ENCODE measurements at regions not wholly inside any gene's neighbourhood (a gene's known extent, or its start where the extent isn't known, plus 50 kb on each side); places are given as distances from the start of the nearest gene placed in this dataset.

DNA sequence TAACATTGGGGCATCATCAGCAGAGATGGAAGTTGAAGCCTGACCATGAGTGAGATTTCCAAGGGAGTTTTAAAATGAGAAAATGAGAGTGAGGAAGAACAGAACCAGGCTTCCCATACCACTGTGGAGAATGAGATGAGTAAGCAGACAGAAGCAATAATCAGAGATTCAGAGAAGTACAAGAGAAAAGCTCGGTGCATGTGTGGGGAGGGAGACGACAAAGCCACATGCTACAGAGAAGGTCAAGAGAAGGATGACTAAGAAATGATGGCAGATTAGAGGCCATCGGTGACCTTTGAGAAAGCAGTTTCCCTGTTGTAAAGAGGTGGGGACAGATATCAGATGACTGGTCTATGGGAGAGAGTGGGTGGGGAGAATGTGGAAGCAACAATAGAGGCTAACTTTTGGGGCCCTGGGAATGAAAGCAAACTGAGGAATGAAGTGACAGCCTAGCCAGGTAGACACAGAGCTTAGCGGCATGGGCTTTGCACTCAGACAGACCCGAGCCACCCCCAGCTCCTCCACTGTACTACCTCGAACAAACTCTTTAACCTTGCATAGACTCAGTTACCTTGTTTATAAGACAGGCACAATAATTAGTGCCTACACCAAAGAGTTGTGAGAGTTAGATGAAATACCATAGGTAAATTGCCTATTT, 207.7 kb downstream of the PIK3R1 start:
- TF ChIP-seq EZH2phosphoT487 (IDR thresholded peaks at IDR 0.05; ENCODE audit: borderline replicate concordance, low read depth, low read length) (no peak), CTCF (conservative IDR thresholded peaks at IDR 0.05; ENCODE audit: low read length) (no peak)
- Histone ChIP-seq H4K20me1 (ENCODE audit: insufficient read depth, low read length) (no peaks in the 10 kb centered on the region), H3K9me2 (ENCODE audit: insufficient read depth, low read length) (no peaks in the 10 kb centered on the region), H3K36me3 (ENCODE audit: insufficient read depth, low read length) (no peaks in the 10 kb centered on the region), H3K79me2 (ENCODE audit: insufficient read depth, low read depth, low read length) (no peaks in the 10 kb centered on the region), H3K27ac (ENCODE audit: low read depth, low read length, poor library complexity, severe bottlenecking) (no peak overlapping the region), H2AFZ (ENCODE audit: low read length) (no peak overlapping the region), H3K4me2 (ENCODE audit: low read length) (no peak overlapping the region), H3K4me3 (ENCODE audit: low read depth, low read length, poor library complexity, severe bottlenecking) (no peak overlapping the region), H3K9me3 (ENCODE audit: low read length) (no peaks in the 10 kb centered on the region), H3K4me1 (ENCODE audit: insufficient read depth, low read length, poor library complexity, severe bottlenecking) (no peaks in the 10 kb centered on the region)
- DNase-seq (ENCODE audit: low spot score), result no peak
- ChIA-PET CTCF (ENCODE audit: unreplicated experiment) (interaction anchor here (0.5 kb wide), 1 partner anchor 1368 kb away, joined by 3 read pairs; no protein-coding TSS in a partner anchor), POLR2A (no interaction called here)
- intact Hi-C loops (cut with micrococcal nuclease; ENCODE audit: unreplicated experiment), result no loop called here
- no TSS peak for BruUV-seq (replicated peaks)

- Histone ChIP-seq H3K27ac (ENCODE audit: low read depth, low read length, poor library complexity, severe bottlenecking) (no peak overlapping the region), H3K36me3 (ENCODE audit: insufficient read depth, low read length) (no peaks in the 10 kb centered on the region), H3K4me2 (ENCODE audit: low read length) (no peak overlapping the region), H3K9me2 (ENCODE audit: insufficient read depth, low read length) (no peaks in the 10 kb centered on the region), H3K4me1 (ENCODE audit: insufficient read depth, low read length, poor library complexity, severe bottlenecking) (no peaks in the 10 kb centered on the region), H4K20me1 (ENCODE audit: insufficient read depth, low read length) (no peaks in the 10 kb centered on the region), H3K9me3 (ENCODE audit: low read length) (no peaks in the 10 kb centered on the region), H3K79me2 (ENCODE audit: insufficient read depth, low read depth, low read length) (no peaks in the 10 kb centered on the region), H3K4me3 (ENCODE audit: low read depth, low read length, poor library complexity, severe bottlenecking) (no peak overlapping the region), H2AFZ (ENCODE audit: low read length) (no peak overlapping the region)
- DNase-seq (ENCODE audit: low spot score), result no peak
- intact Hi-C loops (cut with micrococcal nuclease; ENCODE audit: unreplicated experiment), result no loop called here
- POLR2A ChIA-PET, result no interaction called here
- CTCF ChIA-PET (ENCODE audit: unreplicated experiment), result no interaction called here
- no peak for TF ChIP-seq CTCF (conservative IDR thresholded peaks at IDR 0.05; ENCODE audit: low read length)
- TF ChIP-seq EZH2phosphoT487 (IDR thresholded peaks at IDR 0.05; ENCODE audit: borderline replicate concordance, low read depth, low read length), result no peak
- no TSS peak for BruUV-seq (replicated peaks)
Observed at GRCh38 chr5:68424799-68425537, 209.4 kb downstream of the PIK3R1 start.

DNA sequence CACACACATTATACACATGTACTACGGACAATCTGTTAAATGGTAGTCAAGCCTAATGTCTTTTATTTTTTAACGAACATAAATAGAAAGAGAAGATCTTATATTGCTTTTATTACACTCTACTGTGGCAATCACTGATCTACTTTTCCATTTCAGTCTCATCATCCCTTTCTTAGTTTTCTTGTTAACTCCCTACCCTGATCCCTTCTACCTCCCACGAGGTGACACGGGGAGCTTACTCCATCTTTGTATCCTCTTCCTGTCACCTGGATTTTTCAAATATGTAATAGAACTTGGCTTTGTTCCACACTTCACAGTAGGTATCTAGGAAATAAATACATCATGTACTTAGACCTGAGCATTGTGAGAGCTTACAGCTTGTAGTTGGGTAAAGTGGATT, 211.0 kb downstream of the PIK3R1 start:
- Histone ChIP-seq H3K4me1 (ENCODE audit: insufficient read depth, low read length, poor library complexity, severe bottlenecking) (no peaks in the 10 kb centered on the region), H4K20me1 (ENCODE audit: insufficient read depth, low read length) (no peaks in the 10 kb centered on the region), H3K4me3 (ENCODE audit: low read depth, low read length, poor library complexity, severe bottlenecking) (no peak overlapping the region), H3K27ac (ENCODE audit: low read depth, low read length, poor library complexity, severe bottlenecking) (no peak overlapping the region), H3K9me3 (ENCODE audit: low read length) (no peaks in the 10 kb centered on the region), H3K36me3 (ENCODE audit: insufficient read depth, low read length) (no peaks in the 10 kb centered on the region), H3K4me2 (ENCODE audit: low read length) (no peak overlapping the region), H2AFZ (ENCODE audit: low read length) (no peak overlapping the region), H3K79me2 (ENCODE audit: insufficient read depth, low read depth, low read length) (no peaks in the 10 kb centered on the region), H3K9me2 (ENCODE audit: insufficient read depth, low read length) (no peaks in the 10 kb centered on the region)
- BruUV-seq (replicated peaks), result no TSS peak
- no peak for TF ChIP-seq CTCF (conservative IDR thresholded peaks at IDR 0.05; ENCODE audit: low read length)
- no peak for TF ChIP-seq EZH2phosphoT487 (IDR thresholded peaks at IDR 0.05; ENCODE audit: borderline replicate concordance, low read depth, low read length)
- ChIA-PET CTCF (ENCODE audit: unreplicated experiment) (no interaction called here), POLR2A (interaction anchor here (0.5 kb wide), 1 partner anchor 105 kb away, joined by 3 read pairs; no protein-coding TSS in a partner anchor)
- no peak for DNase-seq (ENCODE audit: low spot score)
- intact Hi-C loops (cut with micrococcal nuclease; ENCODE audit: unreplicated experiment), result no loop called here
